ENCODE measurements at regions not wholly inside any gene's neighbourhood (a gene's known extent, or its start where the extent isn't known, plus 50 kb on each side); places are given as distances from the start of the nearest gene placed in this dataset.

DNA sequence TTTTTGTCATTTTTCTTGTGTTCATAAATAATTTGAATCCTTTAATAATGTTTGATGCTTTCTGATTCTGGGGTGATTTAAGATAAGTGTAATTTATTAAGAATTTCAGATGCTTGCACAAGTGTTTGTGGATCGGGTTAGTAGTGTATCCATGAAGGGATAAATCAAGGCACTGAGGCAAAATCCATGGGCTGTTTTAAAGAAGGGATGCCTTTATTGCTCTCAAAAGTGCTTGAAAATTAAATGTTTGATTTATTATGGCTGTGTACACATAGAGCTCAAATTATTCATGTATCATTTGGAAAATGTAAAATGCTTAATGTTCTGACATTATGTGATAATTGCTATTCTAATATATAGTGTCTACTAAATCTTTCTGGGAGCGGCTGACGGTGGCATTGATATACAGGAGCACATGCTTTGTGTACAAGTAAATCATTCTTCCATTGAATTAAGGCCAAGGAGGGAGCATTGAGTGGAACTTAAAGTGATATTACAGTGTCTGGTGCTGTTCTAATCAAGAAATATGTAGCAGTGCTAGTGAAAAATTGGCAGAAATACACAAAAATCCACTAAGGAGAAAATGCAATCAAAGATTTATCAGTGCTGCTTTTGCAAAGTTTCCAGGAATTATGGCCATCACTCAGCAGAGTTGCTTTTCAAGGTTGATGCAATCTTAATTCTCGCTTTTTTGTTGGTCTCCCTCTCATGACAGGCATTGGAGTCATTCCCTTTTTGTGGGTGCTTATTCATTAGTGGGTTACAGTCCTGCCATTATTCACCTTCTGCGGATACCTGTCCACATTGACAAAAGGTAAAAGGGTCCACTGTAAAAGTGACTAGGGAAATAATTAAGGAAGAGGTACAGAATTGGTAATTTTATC is 181.6 kb downstream of the MFSD1 start:
- Histone ChIP-seq H3K36me3 (ENCODE audit: control insufficient read depth, low read length) (no peaks in the 10 kb centered on the region), H3K4me2 (ENCODE audit: low read length) (no peak overlapping the region), H3K27me3 (ENCODE audit: control insufficient read depth, low read length) (no peaks in the 10 kb centered on the region), H3K9me3 (ENCODE audit: control insufficient read depth, insufficient read depth, low read length) (no peaks in the 10 kb centered on the region), H3F3A (ENCODE audit: control insufficient read depth, insufficient read depth) (no peaks in the 10 kb centered on the region), H3K4me3 (ENCODE audit: low read length) (no peak overlapping the region), H4K20me1 (ENCODE audit: control insufficient read depth, insufficient read depth, low read depth, low read length) (no peaks in the 10 kb centered on the region), H3K79me2 (ENCODE audit: control insufficient read depth, low read length) (no peaks in the 10 kb centered on the region), H3K4me1 (ENCODE audit: control insufficient read depth, low read length) (no peaks in the 10 kb centered on the region), H3K9me2 (replicated peaks; ENCODE audit: control insufficient read depth, low read length) (no peaks in the 10 kb centered on the region), H3K27ac (ENCODE audit: low read depth, low read length) (no peak overlapping the region)
- TF ChIP-seq EZH2phosphoT487 (IDR thresholded peaks at IDR 0.05; ENCODE audit: borderline replicate concordance, low read length) = no peak
- TF ChIP-seq, protein P1, sequence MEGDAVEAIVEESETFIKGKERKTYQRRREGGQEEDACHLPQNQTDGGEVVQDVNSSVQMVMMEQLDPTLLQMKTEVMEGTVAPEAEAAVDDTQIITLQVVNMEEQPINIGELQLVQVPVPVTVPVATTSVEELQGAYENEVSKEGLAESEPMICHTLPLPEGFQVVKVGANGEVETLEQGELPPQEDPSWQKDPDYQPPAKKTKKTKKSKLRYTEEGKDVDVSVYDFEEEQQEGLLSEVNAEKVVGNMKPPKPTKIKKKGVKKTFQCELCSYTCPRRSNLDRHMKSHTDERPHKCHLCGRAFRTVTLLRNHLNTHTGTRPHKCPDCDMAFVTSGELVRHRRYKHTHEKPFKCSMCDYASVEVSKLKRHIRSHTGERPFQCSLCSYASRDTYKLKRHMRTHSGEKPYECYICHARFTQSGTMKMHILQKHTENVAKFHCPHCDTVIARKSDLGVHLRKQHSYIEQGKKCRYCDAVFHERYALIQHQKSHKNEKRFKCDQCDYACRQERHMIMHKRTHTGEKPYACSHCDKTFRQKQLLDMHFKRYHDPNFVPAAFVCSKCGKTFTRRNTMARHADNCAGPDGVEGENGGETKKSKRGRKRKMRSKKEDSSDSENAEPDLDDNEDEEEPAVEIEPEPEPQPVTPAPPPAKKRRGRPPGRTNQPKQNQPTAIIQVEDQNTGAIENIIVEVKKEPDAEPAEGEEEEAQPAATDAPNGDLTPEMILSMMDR (IDR thresholded peaks at IDR 0.05; ENCODE audit: low read depth, low read length, poor library complexity, severe bottlenecking) = no peak

DNA sequence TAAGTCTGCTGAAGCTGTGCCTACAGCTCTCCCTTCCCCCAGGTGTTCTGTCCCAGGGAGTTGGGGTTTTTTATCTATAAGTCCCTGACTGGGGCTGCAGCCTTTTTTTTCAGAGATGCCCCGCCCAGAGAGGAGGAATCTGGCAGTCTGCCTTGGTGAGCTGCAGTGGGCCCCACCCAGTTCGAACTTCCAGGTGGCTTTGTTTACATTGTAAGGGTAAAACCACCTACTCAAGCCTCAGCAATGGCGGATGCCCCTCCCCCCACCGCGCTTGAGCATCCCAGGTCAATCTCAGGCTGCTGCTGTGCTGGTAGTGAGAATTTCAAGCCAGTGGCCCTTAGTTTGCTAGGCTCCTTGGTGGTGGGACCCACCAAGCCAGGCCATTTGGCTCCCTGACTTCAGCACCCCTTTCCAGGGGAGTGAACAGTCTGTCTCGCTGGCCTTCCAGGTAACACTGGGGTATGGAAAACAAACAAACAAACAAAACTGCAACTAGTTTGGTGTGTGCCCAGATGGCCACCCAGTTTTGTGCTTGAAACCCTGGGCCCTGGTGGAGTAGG is 189.4 kb downstream of the MFSD1 start:
- Histone ChIP-seq H3K36me3 (ENCODE audit: control insufficient read depth, low read length) (no peaks in the 10 kb centered on the region), H3K27ac (ENCODE audit: low read depth, low read length) (no peak overlapping the region), H3K9me2 (replicated peaks; ENCODE audit: control insufficient read depth, low read length) (no peaks in the 10 kb centered on the region), H3K4me1 (ENCODE audit: control insufficient read depth, low read length) (no peaks in the 10 kb centered on the region), H3K79me2 (ENCODE audit: control insufficient read depth, low read length) (no peaks in the 10 kb centered on the region), H3K4me3 (ENCODE audit: low read length) (no peak overlapping the region), H3K9me3 (ENCODE audit: control insufficient read depth, insufficient read depth, low read length) (no peaks in the 10 kb centered on the region), H3K4me2 (ENCODE audit: low read length) (no peak overlapping the region), H3F3A (ENCODE audit: control insufficient read depth, insufficient read depth) (no peaks in the 10 kb centered on the region), H4K20me1 (ENCODE audit: control insufficient read depth, insufficient read depth, low read depth, low read length) (no peaks in the 10 kb centered on the region), H3K27me3 (ENCODE audit: control insufficient read depth, low read length) (no peaks in the 10 kb centered on the region)
- no peak for TF ChIP-seq EZH2phosphoT487 (IDR thresholded peaks at IDR 0.05; ENCODE audit: borderline replicate concordance, low read length)
- TF ChIP-seq, protein P1 (IDR thresholded peaks at IDR 0.05; ENCODE audit: low read depth, low read length, poor library complexity, severe bottlenecking) = no peak

DNA sequence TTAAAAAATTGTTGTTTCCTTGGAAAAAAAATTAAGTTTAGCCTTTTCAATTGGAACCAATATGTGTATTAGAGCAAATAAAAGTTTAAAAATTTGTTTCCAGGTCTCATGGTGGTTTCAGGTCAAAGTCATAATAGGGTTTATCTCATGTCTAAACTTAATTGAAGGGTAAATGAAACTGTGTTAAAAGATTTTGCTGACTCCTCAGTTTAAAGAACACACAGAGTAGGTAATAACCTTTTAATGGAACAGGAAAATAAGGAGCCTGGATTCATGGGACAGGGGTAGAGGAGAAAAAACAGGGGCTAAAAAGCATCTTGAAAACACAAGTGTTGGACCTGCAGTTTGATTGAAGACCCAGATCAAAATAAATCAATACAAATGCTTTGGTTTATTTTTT is 190.6 kb downstream of the MFSD1 start:
- H3K36me3 ChIP-seq (ENCODE audit: control insufficient read depth, low read length) = no peaks in the 10 kb centered on the region
- TF ChIP-seq EZH2phosphoT487 (IDR thresholded peaks at IDR 0.05; ENCODE audit: borderline replicate concordance, low read length) = no peak
- TF ChIP-seq, protein P1 (IDR thresholded peaks at IDR 0.05; ENCODE audit: low read depth, low read length, poor library complexity, severe bottlenecking) = no peak
- no peaks in the 10 kb centered on the region for H3K9me3 ChIP-seq (ENCODE audit: control insufficient read depth, insufficient read depth, low read length)
- H3K27ac ChIP-seq (ENCODE audit: low read depth, low read length) = no peak overlapping the region
- H3F3A ChIP-seq (ENCODE audit: control insufficient read depth, insufficient read depth) = no peaks in the 10 kb centered on the region
- H4K20me1 ChIP-seq (ENCODE audit: control insufficient read depth, insufficient read depth, low read depth, low read length) = no peaks in the 10 kb centered on the region
- no peaks in the 10 kb centered on the region for H3K9me2 ChIP-seq (replicated peaks; ENCODE audit: control insufficient read depth, low read length)
- no peaks in the 10 kb centered on the region for H3K27me3 ChIP-seq (ENCODE audit: control insufficient read depth, low read length)
- no peaks in the 10 kb centered on the region for H3K4me1 ChIP-seq (ENCODE audit: control insufficient read depth, low read length)
- H3K4me2 ChIP-seq (ENCODE audit: low read length) = no peak overlapping the region
- H3K79me2 ChIP-seq (ENCODE audit: control insufficient read depth, low read length) = no peaks in the 10 kb centered on the region
- H3K4me3 ChIP-seq (ENCODE audit: low read length) = no peak overlapping the region

Data from DOHH2 (cell line).